HCT116 (cell line): ENCODE measurements at regions not wholly inside any gene's neighbourhood (a gene's known extent, or its start where the extent isn't known, plus 50 kb on each side); places are given as distances from the start of the nearest gene placed in this dataset.

ENCODE experiments used
- ATAC-seq: fragments of 200-7000 bp; cut with Tn5 transposase; 2 replicates; pipeline ENCODE4 v1.9.1; 2020; ENCODE audit warnings: mild to moderate bottlenecking, moderate library complexity
- BruUV-seq: library from RNA; stranded (reverse); fragments of 400-500 nt; replicated peaks from 2 replicates; lab custom pipeline; 2021; lab: Mats Ljungman, UMichigan
- CTCF ChIA-PET: fragments of 300-600 bp; sonication (Branson Sonifier 250); formaldehyde crosslinking; loops from one replicate; lab custom pipeline; 2021; ENCODE audit warnings: antibody characterized with exemption; lab: Charles Lee
- POLR2A ChIA-PET: fragments of 300-600, 350-600 bp; sonication (Branson Sonifier 250); formaldehyde crosslinking; loops from one replicate; lab custom pipeline; 2021; ENCODE audit warnings: antibody characterized with exemption; lab: Charles Lee
- RAD21 ChIA-PET, 2 experiments: fragments of 300-600 bp; sonication (Branson Sonifier 250); formaldehyde crosslinking; loops; one replicate each; lab custom pipeline; 2023; ENCODE audit warnings: low total read pairs in 2 of 2; ENCODE audit not compliant: uncharacterized antibody in 2 of 2, unreplicated experiment in 2 of 2, low non-redundant PET in 1 of 2; lab: Charles Lee
- DNase-seq: peaks from one replicate; pipeline ENCODE4 v3.0.0-alpha.2; 2010; ENCODE audit warnings: low read depth, low spot score
- H2AFZ ChIP-seq: fragments of 200-600 bp; shearing (Covaris generic), sonication (generic); 2 replicates; pipeline ENCODE4 v1.6.1; 2017; ENCODE audit warnings: low read depth, mixed run types, mixed read lengths, antibody characterized with exemption, low read length; ENCODE audit not compliant: poor library complexity, severe bottlenecking
- H3K27ac ChIP-seq: 2 replicates; pipeline ENCODE4 v1.5.1; 2012; ENCODE audit warnings: low read depth, low read length
- H3K27me3 ChIP-seq: fragments of 200-600 bp; sonication (generic); 2 replicates; pipeline ENCODE4 v1.6.1; 2016; ENCODE audit warnings: mixed run types, low read length, mixed read lengths; ENCODE audit not compliant: insufficient read depth
- H3K36me3 ChIP-seq, 2 experiments: fragments of 200-500 bp in 1 of 2; fragments of 200-600 bp in 1 of 2; sonication (Bioruptor generic) in 1 of 2; sonication (generic) in 1 of 2; 2 replicates each; pipeline versions ENCODE4 v1.5.1 to v1.6.1; 2014 to 2016; ENCODE audit warnings: low read length in 2 of 2, inconsistent platforms in 1 of 2, mixed read lengths in 1 of 2, mixed run types in 1 of 2; ENCODE audit not compliant: insufficient read depth in 2 of 2, control insufficient read depth in 1 of 2
- H3K4me1 ChIP-seq, 2 experiments: fragments of 200-600 bp in 1 of 2; sonication (generic) in 1 of 2; 2 replicates each; pipeline versions ENCODE4 v1.5.1 to v1.6.1; 2012 to 2017; ENCODE audit warnings: low read length in 2 of 2, inconsistent platforms in 1 of 2, mild to moderate bottlenecking in 1 of 2, mixed read lengths in 1 of 2, mixed run types in 1 of 2, moderate library complexity in 1 of 2; ENCODE audit not compliant: insufficient read depth in 2 of 2, control insufficient read depth in 1 of 2
- H3K4me2 ChIP-seq: fragments of 200-600 bp; sonication (generic); 2 replicates; pipeline ENCODE4 v1.6.1; 2017; ENCODE audit warnings: mixed run types, low read length, mixed read lengths
- H3K4me3 ChIP-seq, 2 experiments: fragments of 200-600 bp in 1 of 2; sonication (generic) in 1 of 2; replicated peaks in 1 of 2; 2 replicates each; pipeline ENCODE4 v1.5.1; 2011 to 2016; ENCODE audit warnings: low read length in 2 of 2, control low read depth in 1 of 2, low read depth in 1 of 2, mild to moderate bottlenecking in 1 of 2, mixed read lengths in 1 of 2, mixed run types in 1 of 2
- H3K79me2 ChIP-seq: fragments of 200-600 bp; sonication (generic); 2 replicates; pipeline ENCODE4 v1.6.1; 2017; ENCODE audit warnings: mild to moderate bottlenecking, mixed run types, low read length, moderate library complexity, mixed read lengths; ENCODE audit not compliant: insufficient read depth
- H3K9ac ChIP-seq: fragments of 200-600 bp; sonication (generic); 2 replicates; pipeline ENCODE4 v1.6.1; 2016; ENCODE audit warnings: low read length, mixed read lengths
- H3K9me2 ChIP-seq: fragments of 200-600 bp; sonication (generic), shearing (Covaris generic); 2 replicates; pipeline ENCODE4 v1.6.1; 2017; ENCODE audit warnings: mixed run types, mild to moderate bottlenecking, moderate library complexity; ENCODE audit not compliant: insufficient read depth
- H3K9me3 ChIP-seq, 2 experiments: fragments of 200-500 bp in 1 of 2; fragments of 200-600 bp in 1 of 2; sonication (Bioruptor generic) in 1 of 2; sonication (generic) in 1 of 2; 2 replicates each; pipeline ENCODE4 v1.6.1; 2014 to 2017; ENCODE audit warnings: low read length in 2 of 2, mixed read lengths in 2 of 2, inconsistent platforms in 1 of 2, low read depth in 1 of 2, mild to moderate bottlenecking in 1 of 2, mixed run types in 1 of 2, moderate library complexity in 1 of 2; ENCODE audit not compliant: control insufficient read depth in 1 of 2, insufficient read depth in 1 of 2
- H4K20me1 ChIP-seq: fragments of 200-600 bp; sonication (generic), shearing (Covaris generic); 2 replicates; pipeline ENCODE4 v1.6.1; 2017; ENCODE audit warnings: mixed run types, mild to moderate bottlenecking, moderate library complexity; ENCODE audit not compliant: insufficient read depth
- CBX3 ChIP-seq: IDR thresholded peaks from 2 replicates; pipeline ENCODE4 v1.6.1; 2012; ENCODE audit warnings: low read depth
- CEBPB ChIP-seq: IDR thresholded peaks from 2 replicates; pipeline ENCODE4 v1.6.1; 2012; ENCODE audit warnings: low read depth
- ELF1 ChIP-seq: IDR thresholded peaks from 2 replicates; pipeline ENCODE4 v1.6.1; 2012; ENCODE audit warnings: low read depth, borderline replicate concordance
- EZH2 ChIP-seq: fragments of 200-600 bp; sonication (generic); IDR thresholded peaks from 2 replicates; pipeline ENCODE4 v1.6.1; 2017; ENCODE audit warnings: antibody characterized with exemption, mixed run types
- EZH2phosphoT487 ChIP-seq: fragments of 200-600 bp; IDR thresholded peaks from 2 replicates; pipeline ENCODE4 v1.6.1; 2018; ENCODE audit warnings: antibody characterized with exemption, borderline replicate concordance
- FOSL1 ChIP-seq: IDR thresholded peaks from 2 replicates; pipeline ENCODE4 v1.6.1; 2012; ENCODE audit warnings: low read depth
- JUND ChIP-seq: IDR thresholded peaks from 2 replicates; pipeline ENCODE4 v1.6.1; 2012
- POLR2A ChIP-seq: IDR thresholded peaks from 2 replicates; pipeline ENCODE4 v1.7.0; 2011; ENCODE audit warnings: borderline replicate concordance; ENCODE audit not compliant: insufficient read depth, insufficient read length; ENCODE audit errors: extremely low read depth
- POLR2AphosphoS5 ChIP-seq: IDR thresholded peaks from 2 replicates; pipeline ENCODE4 v1.6.1; 2011; ENCODE audit warnings: mild to moderate bottlenecking, low read depth, low read length, moderate library complexity
- SIN3A ChIP-seq: IDR thresholded peaks from 2 replicates; pipeline ENCODE4 v1.6.1; 2012; ENCODE audit warnings: low read depth
- SP1 ChIP-seq: IDR thresholded peaks from 2 replicates; pipeline ENCODE4 v1.6.1; 2012; ENCODE audit warnings: low read depth
- SRF ChIP-seq: IDR thresholded peaks from 2 replicates; pipeline ENCODE4 v1.6.1; 2012; ENCODE audit warnings: low read depth
- TCF7L2 ChIP-seq: IDR thresholded peaks from 2 replicates; pipeline ENCODE4 v1.7.0; 2011; ENCODE audit warnings: borderline replicate concordance, inconsistent platforms; ENCODE audit not compliant: insufficient read depth, insufficient read length; ENCODE audit errors: extremely low read depth
- YY1 ChIP-seq: IDR thresholded peaks from 2 replicates; pipeline ENCODE4 v1.6.1; 2011; ENCODE audit warnings: low read length, low read depth, moderate library complexity, mild to moderate bottlenecking; ENCODE audit not compliant: insufficient replicate concordance; ENCODE audit errors: extremely low read depth
- ZFX ChIP-seq: fragments of 450-650 bp; IDR thresholded peaks from 2 replicates; pipeline ENCODE4 v1.6.1; 2017
- ZNF274 ChIP-seq: fragments of 200-500 bp; sonication (Bioruptor generic); IDR thresholded peaks from 2 replicates; pipeline ENCODE4 v1.6.1; 2014; ENCODE audit warnings: mild to moderate bottlenecking, low read depth, low read length, inconsistent platforms
- intact Hi-C: fragments of 100-400 bp; cut with micrococcal nuclease; formaldehyde crosslinking; loops from 2 replicates; pipeline ENCODE4 v1.10.0; 2022
- TF ChIP-seq, protein P1 (sequence below), 3 experiments: fragments of 200-600 bp in 1 of 3; sonication (generic) in 1 of 3; IDR thresholded peaks in 2 of 3; conservative IDR thresholded peaks in 1 of 3; 2 replicates each; pipeline ENCODE4 v1.5.1; 2012 to 2017; ENCODE audit warnings: low read depth in 2 of 3, low read length in 2 of 3, antibody characterized with exemption in 1 of 3, borderline replicate concordance in 1 of 3, control low read depth in 1 of 3, mild to moderate bottlenecking in 1 of 3, mixed read lengths in 1 of 3, mixed run types in 1 of 3, moderate library complexity in 1 of 3; ENCODE audit not compliant: insufficient read depth in 1 of 3
- TF ChIP-seq, protein P2 (sequence below): IDR thresholded peaks from 2 replicates; pipeline ENCODE4 v1.6.1; 2012; ENCODE audit warnings: low read depth
- TF ChIP-seq, protein P3 (sequence below): IDR thresholded peaks from 2 replicates; pipeline ENCODE4 v1.6.1; 2012
- TF ChIP-seq, protein P4 (sequence below): IDR thresholded peaks from 2 replicates; pipeline ENCODE4 v1.6.1; 2011; ENCODE audit warnings: mild to moderate bottlenecking, low read length, moderate library complexity; ENCODE audit not compliant: insufficient replicate concordance; ENCODE audit errors: extremely low read depth

DNA sequence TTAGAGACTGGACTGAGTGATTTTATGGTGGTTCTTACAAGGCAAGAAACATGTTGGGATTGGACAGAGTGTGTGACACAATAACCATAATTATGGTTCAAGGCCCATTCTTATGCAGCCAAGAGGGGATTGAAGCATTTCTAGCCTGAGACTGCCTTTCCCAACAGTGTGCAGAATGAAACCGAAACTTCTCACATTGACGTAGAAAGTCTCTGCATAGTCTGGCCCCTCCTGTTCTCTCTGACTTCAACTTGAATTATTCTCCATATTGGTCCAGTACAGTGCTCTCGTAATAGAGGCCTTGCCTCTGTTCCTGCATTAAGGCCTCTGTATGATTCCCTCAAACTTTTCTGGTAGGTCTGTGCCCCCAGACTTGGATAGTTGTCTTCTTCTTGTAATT, 138.3 kb downstream of the DIPK2A start:
- Histone ChIP-seq H3K4me3 (no peak overlapping the region), H3K79me2 (no peaks in the 10 kb centered on the region), H3K36me3 (no peaks in the 10 kb centered on the region), H3K27ac (no peak overlapping the region), H3K27me3 (no peaks in the 10 kb centered on the region), H3K9me3 (no peaks in the 10 kb centered on the region), H3K4me2 (no peak overlapping the region), H3K9ac (no peak overlapping the region), H4K20me1 (no peaks in the 10 kb centered on the region), H3K9me2 (no peaks in the 10 kb centered on the region), H2AFZ (no peak overlapping the region), H3K4me1 (no peaks in the 10 kb centered on the region)
- ChIA-PET RAD21 (no interaction called here), POLR2A (no interaction called here), CTCF (no interaction called here)
- no TSS peak for BruUV-seq
- no peak for ATAC-seq
- TF ChIP-seq CBX3 (no peak), POLR2A (no peak), ZFX (no peak), EZH2phosphoT487 (no peak), TCF7L2 (no peak), ZNF274 (no peak), FOSL1 (no peak), YY1 (no peak), EZH2 (no peak), CEBPB (no peak), JUND (no peak), SIN3A (no peak), ELF1 (no peak), SRF (no peak), SP1 (no peak), POLR2AphosphoS5 (no peak)
- TF ChIP-seq, protein P1, sequence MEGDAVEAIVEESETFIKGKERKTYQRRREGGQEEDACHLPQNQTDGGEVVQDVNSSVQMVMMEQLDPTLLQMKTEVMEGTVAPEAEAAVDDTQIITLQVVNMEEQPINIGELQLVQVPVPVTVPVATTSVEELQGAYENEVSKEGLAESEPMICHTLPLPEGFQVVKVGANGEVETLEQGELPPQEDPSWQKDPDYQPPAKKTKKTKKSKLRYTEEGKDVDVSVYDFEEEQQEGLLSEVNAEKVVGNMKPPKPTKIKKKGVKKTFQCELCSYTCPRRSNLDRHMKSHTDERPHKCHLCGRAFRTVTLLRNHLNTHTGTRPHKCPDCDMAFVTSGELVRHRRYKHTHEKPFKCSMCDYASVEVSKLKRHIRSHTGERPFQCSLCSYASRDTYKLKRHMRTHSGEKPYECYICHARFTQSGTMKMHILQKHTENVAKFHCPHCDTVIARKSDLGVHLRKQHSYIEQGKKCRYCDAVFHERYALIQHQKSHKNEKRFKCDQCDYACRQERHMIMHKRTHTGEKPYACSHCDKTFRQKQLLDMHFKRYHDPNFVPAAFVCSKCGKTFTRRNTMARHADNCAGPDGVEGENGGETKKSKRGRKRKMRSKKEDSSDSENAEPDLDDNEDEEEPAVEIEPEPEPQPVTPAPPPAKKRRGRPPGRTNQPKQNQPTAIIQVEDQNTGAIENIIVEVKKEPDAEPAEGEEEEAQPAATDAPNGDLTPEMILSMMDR (IDR thresholded peaks at IDR 0.05 in 2 of 3, conservative IDR thresholded peaks at IDR 0.05 in 1 of 3; ENCODE audit: borderline replicate concordance in 1 of 3, insufficient read depth in 1 of 3, low read depth in 2 of 3, low read length in 2 of 3): no peak
- TF ChIP-seq, protein P2, sequence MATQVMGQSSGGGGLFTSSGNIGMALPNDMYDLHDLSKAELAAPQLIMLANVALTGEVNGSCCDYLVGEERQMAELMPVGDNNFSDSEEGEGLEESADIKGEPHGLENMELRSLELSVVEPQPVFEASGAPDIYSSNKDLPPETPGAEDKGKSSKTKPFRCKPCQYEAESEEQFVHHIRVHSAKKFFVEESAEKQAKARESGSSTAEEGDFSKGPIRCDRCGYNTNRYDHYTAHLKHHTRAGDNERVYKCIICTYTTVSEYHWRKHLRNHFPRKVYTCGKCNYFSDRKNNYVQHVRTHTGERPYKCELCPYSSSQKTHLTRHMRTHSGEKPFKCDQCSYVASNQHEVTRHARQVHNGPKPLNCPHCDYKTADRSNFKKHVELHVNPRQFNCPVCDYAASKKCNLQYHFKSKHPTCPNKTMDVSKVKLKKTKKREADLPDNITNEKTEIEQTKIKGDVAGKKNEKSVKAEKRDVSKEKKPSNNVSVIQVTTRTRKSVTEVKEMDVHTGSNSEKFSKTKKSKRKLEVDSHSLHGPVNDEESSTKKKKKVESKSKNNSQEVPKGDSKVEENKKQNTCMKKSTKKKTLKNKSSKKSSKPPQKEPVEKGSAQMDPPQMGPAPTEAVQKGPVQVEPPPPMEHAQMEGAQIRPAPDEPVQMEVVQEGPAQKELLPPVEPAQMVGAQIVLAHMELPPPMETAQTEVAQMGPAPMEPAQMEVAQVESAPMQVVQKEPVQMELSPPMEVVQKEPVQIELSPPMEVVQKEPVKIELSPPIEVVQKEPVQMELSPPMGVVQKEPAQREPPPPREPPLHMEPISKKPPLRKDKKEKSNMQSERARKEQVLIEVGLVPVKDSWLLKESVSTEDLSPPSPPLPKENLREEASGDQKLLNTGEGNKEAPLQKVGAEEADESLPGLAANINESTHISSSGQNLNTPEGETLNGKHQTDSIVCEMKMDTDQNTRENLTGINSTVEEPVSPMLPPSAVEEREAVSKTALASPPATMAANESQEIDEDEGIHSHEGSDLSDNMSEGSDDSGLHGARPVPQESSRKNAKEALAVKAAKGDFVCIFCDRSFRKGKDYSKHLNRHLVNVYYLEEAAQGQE: no peak
- TF ChIP-seq, protein P3, sequence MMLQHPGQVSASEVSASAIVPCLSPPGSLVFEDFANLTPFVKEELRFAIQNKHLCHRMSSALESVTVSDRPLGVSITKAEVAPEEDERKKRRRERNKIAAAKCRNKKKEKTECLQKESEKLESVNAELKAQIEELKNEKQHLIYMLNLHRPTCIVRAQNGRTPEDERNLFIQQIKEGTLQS: no peak
- TF ChIP-seq, protein P4, sequence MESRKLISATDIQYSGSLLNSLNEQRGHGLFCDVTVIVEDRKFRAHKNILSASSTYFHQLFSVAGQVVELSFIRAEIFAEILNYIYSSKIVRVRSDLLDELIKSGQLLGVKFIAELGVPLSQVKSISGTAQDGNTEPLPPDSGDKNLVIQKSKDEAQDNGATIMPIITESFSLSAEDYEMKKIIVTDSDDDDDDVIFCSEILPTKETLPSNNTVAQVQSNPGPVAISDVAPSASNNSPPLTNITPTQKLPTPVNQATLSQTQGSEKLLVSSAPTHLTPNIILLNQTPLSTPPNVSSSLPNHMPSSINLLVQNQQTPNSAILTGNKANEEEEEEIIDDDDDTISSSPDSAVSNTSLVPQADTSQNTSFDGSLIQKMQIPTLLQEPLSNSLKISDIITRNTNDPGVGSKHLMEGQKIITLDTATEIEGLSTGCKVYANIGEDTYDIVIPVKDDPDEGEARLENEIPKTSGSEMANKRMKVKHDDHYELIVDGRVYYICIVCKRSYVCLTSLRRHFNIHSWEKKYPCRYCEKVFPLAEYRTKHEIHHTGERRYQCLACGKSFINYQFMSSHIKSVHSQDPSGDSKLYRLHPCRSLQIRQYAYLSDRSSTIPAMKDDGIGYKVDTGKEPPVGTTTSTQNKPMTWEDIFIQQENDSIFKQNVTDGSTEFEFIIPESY: no peak
- intact Hi-C loops: no loop called here
- DNase-seq: no peak
